ENCODE measurements at regions not wholly inside any gene's neighbourhood (a gene's known extent, or its start where the extent isn't known, plus 50 kb on each side); places are given as distances from the start of the nearest gene placed in this dataset.
"Not testable (repeated sequence)": the region's sequence is repeated elsewhere in the genome, so short reads cannot be mapped to it uniquely, and the experiment has no call there.

GRCh38 chr20:55086421-55086820, 611.0 kb downstream of the DOK5 start:
- Histone ChIP-seq H3K4me1 (ENCODE audit: insufficient read depth) (no peaks in the 10 kb centered on the region), H3K27ac (ENCODE audit: low read depth) (no peak overlapping the region), H3K79me2 (replicated peaks; ENCODE audit: insufficient read depth) (no peaks in the 10 kb centered on the region), H2AFZ (no peak overlapping the region), H3K27me3 (ENCODE audit: insufficient read depth) (no peaks in the 10 kb centered on the region), H4K20me1 (replicated peaks; ENCODE audit: insufficient read depth) (no peaks in the 10 kb centered on the region), H3K4me3 (no peak overlapping the region), H3K9me2 (ENCODE audit: insufficient read depth) (no peaks in the 10 kb centered on the region), H3K4me2 (no peak overlapping the region), H3K36me3 (ENCODE audit: insufficient read depth) (peaks cover 17% of the 10 kb centered on the region), H3F3A (replicated peaks; ENCODE audit: low read depth) (no peaks in the 10 kb centered on the region)
- DNase-seq (ENCODE audit: low spot score) (no peak), ATAC-seq (no peak)
- no peaks in the 10 kb centered on the region for H3K4me1 Mint-ChIP-seq
- peaks cover 84% of the 10 kb centered on the region for H3K9me3 Mint-ChIP-seq
- peaks cover 4% of the 10 kb centered on the region for H3K27me3 Mint-ChIP-seq (ENCODE audit: insufficient read depth, low read depth, poor library complexity)
- no peak overlapping the region for H3K27ac Mint-ChIP-seq
- H3K36me3 Mint-ChIP-seq (ENCODE audit: low read depth) = peaks cover 31% of the 10 kb centered on the region
- TF ChIP-seq JUNB (IDR thresholded peaks at IDR 0.05; ENCODE audit: unreplicated experiment) (no peak), STAT1 (IDR thresholded peaks at IDR 0.05; ENCODE audit: unreplicated experiment) (no peak), EZH2phosphoT487 (IDR thresholded peaks at IDR 0.05; ENCODE audit: unreplicated experiment) (no peak)
- no peak overlapping the region for H3K4me3 Mint-ChIP-seq

DNA sequence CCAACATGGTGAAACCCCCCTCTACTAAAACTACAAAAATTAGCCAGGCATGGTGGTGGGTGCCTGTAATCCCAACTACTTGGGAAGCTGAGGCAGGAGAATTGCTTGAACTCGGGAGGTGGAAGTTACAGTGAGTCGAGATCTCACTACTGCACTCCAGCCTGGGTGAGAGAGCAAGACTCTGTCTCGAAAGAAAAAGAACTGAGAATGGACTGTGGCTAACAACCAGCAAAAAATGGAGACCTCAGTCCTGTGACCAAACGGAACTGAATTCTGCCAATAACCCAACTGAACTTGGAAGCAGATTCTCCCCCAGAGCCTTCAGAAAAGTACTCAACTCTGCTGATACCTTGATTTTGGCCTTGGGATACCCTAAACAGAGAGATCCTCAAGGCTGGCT, 604.5 kb downstream of the DOK5 start:
- no peaks in the 10 kb centered on the region for H4K20me1 ChIP-seq (replicated peaks; ENCODE audit: insufficient read depth)
- H3K4me1 Mint-ChIP-seq = no peaks in the 10 kb centered on the region
- no peaks in the 10 kb centered on the region for H3K4me1 ChIP-seq (ENCODE audit: insufficient read depth)
- TF ChIP-seq ZNF331 (CRISPR knock-in tag; IDR thresholded peaks at IDR 0.05; ENCODE audit: low read depth) (no peak), REST (IDR thresholded peaks at IDR 0.05; ENCODE audit: unreplicated experiment) (no peak), JUNB (IDR thresholded peaks at IDR 0.05; ENCODE audit: unreplicated experiment) (no peak), NANOG (IDR thresholded peaks at IDR 0.05; ENCODE audit: borderline replicate concordance) (no peak)
- TF ChIP-seq, protein P1, sequence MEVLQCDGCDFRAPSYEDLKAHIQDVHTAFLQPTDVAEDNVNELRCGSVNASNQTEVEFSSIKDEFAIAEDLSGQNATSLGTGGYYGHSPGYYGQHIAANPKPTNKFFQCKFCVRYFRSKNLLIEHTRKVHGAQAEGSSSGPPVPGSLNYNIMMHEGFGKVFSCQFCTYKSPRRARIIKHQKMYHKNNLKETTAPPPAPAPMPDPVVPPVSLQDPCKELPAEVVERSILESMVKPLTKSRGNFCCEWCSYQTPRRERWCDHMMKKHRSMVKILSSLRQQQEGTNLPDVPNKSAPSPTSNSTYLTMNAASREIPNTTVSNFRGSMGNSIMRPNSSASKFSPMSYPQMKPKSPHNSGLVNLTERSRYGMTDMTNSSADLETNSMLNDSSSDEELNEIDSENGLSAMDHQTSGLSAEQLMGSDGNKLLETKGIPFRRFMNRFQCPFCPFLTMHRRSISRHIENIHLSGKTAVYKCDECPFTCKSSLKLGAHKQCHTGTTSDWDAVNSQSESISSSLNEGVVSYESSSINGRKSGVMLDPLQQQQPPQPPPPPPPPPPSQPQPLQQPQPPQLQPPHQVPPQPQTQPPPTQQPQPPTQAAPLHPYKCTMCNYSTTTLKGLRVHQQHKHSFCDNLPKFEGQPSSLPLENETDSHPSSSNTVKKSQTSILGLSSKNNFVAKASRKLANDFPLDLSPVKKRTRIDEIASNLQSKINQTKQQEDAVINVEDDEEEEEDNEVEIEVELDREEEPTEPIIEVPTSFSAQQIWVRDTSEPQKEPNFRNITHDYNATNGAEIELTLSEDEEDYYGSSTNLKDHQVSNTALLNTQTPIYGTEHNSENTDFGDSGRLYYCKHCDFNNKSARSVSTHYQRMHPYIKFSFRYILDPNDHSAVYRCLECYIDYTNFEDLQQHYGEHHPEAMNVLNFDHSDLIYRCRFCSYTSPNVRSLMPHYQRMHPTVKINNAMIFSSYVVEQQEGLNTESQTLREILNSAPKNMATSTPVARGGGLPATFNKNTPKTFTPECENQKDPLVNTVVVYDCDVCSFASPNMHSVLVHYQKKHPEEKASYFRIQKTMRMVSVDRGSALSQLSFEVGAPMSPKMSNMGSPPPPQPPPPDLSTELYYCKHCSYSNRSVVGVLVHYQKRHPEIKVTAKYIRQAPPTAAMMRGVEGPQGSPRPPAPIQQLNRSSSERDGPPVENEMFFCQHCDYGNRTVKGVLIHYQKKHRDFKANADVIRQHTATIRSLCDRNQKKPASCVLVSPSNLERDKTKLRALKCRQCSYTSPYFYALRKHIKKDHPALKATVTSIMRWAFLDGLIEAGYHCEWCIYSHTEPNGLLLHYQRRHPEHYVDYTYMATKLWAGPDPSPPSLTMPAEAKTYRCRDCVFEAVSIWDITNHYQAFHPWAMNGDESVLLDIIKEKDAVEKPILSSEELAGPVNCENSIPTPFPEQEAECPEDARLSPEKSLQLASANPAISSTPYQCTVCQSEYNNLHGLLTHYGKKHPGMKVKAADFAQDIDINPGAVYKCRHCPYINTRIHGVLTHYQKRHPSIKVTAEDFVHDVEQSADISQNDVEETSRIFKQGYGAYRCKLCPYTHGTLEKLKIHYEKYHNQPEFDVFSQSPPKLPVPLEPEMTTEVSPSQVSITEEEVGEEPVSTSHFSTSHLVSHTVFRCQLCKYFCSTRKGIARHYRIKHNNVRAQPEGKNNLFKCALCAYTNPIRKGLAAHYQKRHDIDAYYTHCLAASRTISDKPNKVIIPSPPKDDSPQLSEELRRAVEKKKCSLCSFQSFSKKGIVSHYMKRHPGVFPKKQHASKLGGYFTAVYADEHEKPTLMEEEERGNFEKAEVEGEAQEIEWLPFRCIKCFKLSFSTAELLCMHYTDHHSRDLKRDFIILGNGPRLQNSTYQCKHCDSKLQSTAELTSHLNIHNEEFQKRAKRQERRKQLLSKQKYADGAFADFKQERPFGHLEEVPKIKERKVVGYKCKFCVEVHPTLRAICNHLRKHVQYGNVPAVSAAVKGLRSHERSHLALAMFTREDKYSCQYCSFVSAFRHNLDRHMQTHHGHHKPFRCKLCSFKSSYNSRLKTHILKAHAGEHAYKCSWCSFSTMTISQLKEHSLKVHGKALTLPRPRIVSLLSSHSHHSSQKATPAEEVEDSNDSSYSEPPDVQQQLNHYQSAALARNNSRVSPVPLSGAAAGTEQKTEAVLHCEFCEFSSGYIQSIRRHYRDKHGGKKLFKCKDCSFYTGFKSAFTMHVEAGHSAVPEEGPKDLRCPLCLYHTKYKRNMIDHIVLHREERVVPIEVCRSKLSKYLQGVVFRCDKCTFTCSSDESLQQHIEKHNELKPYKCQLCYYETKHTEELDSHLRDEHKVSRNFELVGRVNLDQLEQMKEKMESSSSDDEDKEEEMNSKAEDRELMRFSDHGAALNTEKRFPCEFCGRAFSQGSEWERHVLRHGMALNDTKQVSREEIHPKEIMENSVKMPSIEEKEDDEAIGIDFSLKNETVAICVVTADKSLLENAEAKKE (CRISPR knock-in tag; IDR thresholded peaks at IDR 0.05) = no peak
- DNase-seq (ENCODE audit: low spot score) (no peak), ATAC-seq (no peak)
- H3K9me2 ChIP-seq (ENCODE audit: insufficient read depth) = no peaks in the 10 kb centered on the region
- H3K27ac Mint-ChIP-seq = no peak overlapping the region
- no peak overlapping the region for H3K4me2 ChIP-seq
- H3K36me3 ChIP-seq (ENCODE audit: insufficient read depth) = no peaks in the 10 kb centered on the region
- no peaks in the 10 kb centered on the region for H3F3A ChIP-seq (replicated peaks; ENCODE audit: low read depth)
- H3K27me3 Mint-ChIP-seq (ENCODE audit: insufficient read depth, low read depth, poor library complexity) = no peaks in the 10 kb centered on the region
- H3K9me3 Mint-ChIP-seq = peaks cover 74% of the 10 kb centered on the region
- no peaks in the 10 kb centered on the region for H3K79me2 ChIP-seq (replicated peaks; ENCODE audit: insufficient read depth)
- no peak overlapping the region for H2AFZ ChIP-seq
- peaks cover 19% of the 10 kb centered on the region; the same call in 1 of the 3 replicates for H3K36me3 Mint-ChIP-seq (ENCODE audit: low read depth)
- no peaks in the 10 kb centered on the region for H3K27me3 ChIP-seq (ENCODE audit: insufficient read depth)
- no peak overlapping the region for H3K4me3 Mint-ChIP-seq
- no peak overlapping the region for H3K4me3 ChIP-seq
- H3K27ac ChIP-seq (ENCODE audit: low read depth) = no peak overlapping the region

DNA sequence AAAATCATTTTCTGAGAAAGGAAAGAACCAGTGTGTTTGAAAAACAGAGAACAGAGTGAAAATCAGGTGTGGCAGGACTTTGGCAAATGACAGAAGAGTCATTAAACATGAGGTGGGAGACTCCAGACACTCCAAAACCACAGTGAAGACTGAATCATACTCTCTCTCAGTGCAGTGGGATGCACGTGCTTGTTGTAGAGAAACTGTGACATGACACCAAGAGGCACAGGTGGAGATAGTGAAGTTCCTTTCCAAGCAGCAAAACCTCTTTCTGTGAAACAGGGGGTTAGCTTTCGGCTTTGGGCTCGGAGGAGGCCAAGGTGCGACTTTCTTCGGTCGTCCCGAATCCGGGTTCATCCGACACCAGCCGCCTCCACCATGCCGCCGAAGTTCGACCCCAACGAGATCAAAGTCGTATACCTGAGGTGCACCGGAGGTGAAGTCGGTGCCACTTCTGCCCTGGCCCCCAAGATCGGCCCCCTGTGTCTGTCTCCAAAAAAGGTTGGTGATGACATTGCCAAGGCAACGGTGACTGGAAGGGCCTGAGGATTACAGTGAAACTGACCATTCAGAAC, 599.0 kb downstream of the DOK5 start:
- not testable (repeated sequence) for ATAC-seq; H3K27ac Mint-ChIP-seq; H3F3A ChIP-seq (replicated peaks; ENCODE audit: low read depth); H3K27me3 Mint-ChIP-seq (ENCODE audit: insufficient read depth, low read depth, poor library complexity); H3K4me1 ChIP-seq (ENCODE audit: insufficient read depth); H3K4me2 ChIP-seq; H3K4me1 Mint-ChIP-seq; H3K79me2 ChIP-seq (replicated peaks; ENCODE audit: insufficient read depth); H3K27ac ChIP-seq (ENCODE audit: low read depth); H3K4me3 ChIP-seq; DNase-seq (ENCODE audit: low spot score); H3K4me3 Mint-ChIP-seq; H3K27me3 ChIP-seq (ENCODE audit: insufficient read depth); H2AFZ ChIP-seq; H4K20me1 ChIP-seq (replicated peaks; ENCODE audit: insufficient read depth); H3K36me3 ChIP-seq (ENCODE audit: insufficient read depth); H3K9me2 ChIP-seq (ENCODE audit: insufficient read depth)
- Mint-ChIP-seq H3K9me3 (peaks cover 82% of the 10 kb centered on the region), H3K36me3 (ENCODE audit: low read depth) (peaks cover 16% of the 10 kb centered on the region)

Data from GM23338 (cell line).